Fibroblast of lung (primary cell): ENCODE measurements at regions not wholly inside any gene's neighbourhood (a gene's known extent, or its start where the extent isn't known, plus 50 kb on each side); places are given as distances from the start of the nearest gene placed in this dataset.

ENCODE experiments used
- EZH2 ChIP-seq: IDR thresholded peaks from 2 replicates; pipeline ENCODE4 v1.5.1; 2012; ENCODE audit warnings: low read length, control low read depth, mild to moderate bottlenecking; ENCODE audit errors: missing control alignments
- TF ChIP-seq, protein P1 (sequence below), 2 donors: IDR thresholded peaks in 1 of 2; conservative IDR thresholded peaks in 1 of 2; 1 replicate in 1 of 2; 2 replicates in 1 of 2; pipeline ENCODE4 v1.5.1; 2011 to 2012; ENCODE audit warnings: low read length in 2 of 2, control low read depth in 1 of 2, inconsistent platforms in 1 of 2, low read depth in 1 of 2, mild to moderate bottlenecking in 1 of 2

DNA sequence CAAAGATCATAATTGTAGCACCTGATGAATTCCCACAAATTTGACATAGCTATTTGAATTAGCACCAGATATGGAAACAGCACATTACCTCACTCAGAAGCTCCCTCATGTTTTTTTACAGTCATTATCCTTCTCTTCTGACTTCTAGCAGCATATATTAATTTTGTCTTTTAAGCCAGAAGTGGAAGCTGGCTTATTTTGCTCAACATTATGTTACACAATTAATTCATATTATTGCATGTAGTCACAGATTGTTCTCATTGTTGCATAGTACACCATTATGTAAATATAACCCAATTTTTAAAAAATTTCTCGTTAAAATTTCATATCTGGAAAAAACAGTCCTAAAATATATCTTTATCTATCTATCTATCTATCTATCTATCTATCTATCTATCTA lies 762.3 kb downstream of the TUSC7 start:
- TF ChIP-seq, protein P1, sequence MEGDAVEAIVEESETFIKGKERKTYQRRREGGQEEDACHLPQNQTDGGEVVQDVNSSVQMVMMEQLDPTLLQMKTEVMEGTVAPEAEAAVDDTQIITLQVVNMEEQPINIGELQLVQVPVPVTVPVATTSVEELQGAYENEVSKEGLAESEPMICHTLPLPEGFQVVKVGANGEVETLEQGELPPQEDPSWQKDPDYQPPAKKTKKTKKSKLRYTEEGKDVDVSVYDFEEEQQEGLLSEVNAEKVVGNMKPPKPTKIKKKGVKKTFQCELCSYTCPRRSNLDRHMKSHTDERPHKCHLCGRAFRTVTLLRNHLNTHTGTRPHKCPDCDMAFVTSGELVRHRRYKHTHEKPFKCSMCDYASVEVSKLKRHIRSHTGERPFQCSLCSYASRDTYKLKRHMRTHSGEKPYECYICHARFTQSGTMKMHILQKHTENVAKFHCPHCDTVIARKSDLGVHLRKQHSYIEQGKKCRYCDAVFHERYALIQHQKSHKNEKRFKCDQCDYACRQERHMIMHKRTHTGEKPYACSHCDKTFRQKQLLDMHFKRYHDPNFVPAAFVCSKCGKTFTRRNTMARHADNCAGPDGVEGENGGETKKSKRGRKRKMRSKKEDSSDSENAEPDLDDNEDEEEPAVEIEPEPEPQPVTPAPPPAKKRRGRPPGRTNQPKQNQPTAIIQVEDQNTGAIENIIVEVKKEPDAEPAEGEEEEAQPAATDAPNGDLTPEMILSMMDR (conservative IDR thresholded peaks at IDR 0.05 in 1 of 2, IDR thresholded peaks at IDR 0.05 in 1 of 2; ENCODE audit: low read depth in 1 of 2, low read length in 2 of 2), result no peak
- no peak for TF ChIP-seq EZH2
